H1 (cell line): ENCODE measurements at regions not wholly inside any gene's neighbourhood (a gene's known extent, or its start where the extent isn't known, plus 50 kb on each side); places are given as distances from the start of the nearest gene placed in this dataset.

ENCODE experiments used
- CTCF ChIA-PET: fragments of 300-600 bp; sonication (Branson Sonifier 250); formaldehyde crosslinking; loops from one replicate; lab custom pipeline; 2021; ENCODE audit not compliant: partially characterized antibody; lab: Charles Lee
- POLR2A ChIA-PET: fragments of 300-600 bp; sonication (Branson Sonifier 250); formaldehyde crosslinking; loops from one replicate; lab custom pipeline; 2021; ENCODE audit warnings: inconsistent platforms; ENCODE audit not compliant: partially characterized antibody; lab: Charles Lee
- DNase-seq, 2 experiments: peaks; one replicate each; pipeline versions ENCODE4 v3.0.0 to v3.0.0-alpha.2; 2010 to 2022; ENCODE audit warnings: low spot score in 2 of 2, low read depth in 1 of 2, mixed read lengths in 1 of 2
- FAIRE-seq: peaks from 2 replicates; lab custom pipeline; 2011; peaks lifted over from hg19 to GRCh38; lab: Jason Lieb, UNC
- H2AFZ ChIP-seq: 2 replicates; pipeline ENCODE4 v1.8.1; 2012; ENCODE audit warnings: low read length, inconsistent platforms
- H2AK5ac ChIP-seq: 2 replicates; pipeline ENCODE4 v1.6.1; 2013; ENCODE audit warnings: low read depth, low read length
- H2BK120ac ChIP-seq: replicated peaks from 2 replicates; pipeline ENCODE3; 2013; ENCODE audit warnings: low read depth, low read length, inconsistent platforms
- H2BK12ac ChIP-seq: 2 replicates; pipeline ENCODE4 v1.6.1; 2013; ENCODE audit warnings: low read depth, low read length
- H2BK15ac ChIP-seq: 2 replicates; pipeline ENCODE4 v1.6.1; 2013; ENCODE audit warnings: low read length
- H2BK20ac ChIP-seq: 2 replicates; pipeline ENCODE4 v1.6.1; 2013; ENCODE audit warnings: low read length
- H2BK5ac ChIP-seq: 2 replicates; pipeline ENCODE4 v1.6.1; 2013; ENCODE audit warnings: low read depth, low read length
- H3K14ac ChIP-seq: 2 replicates; pipeline ENCODE4 v1.6.1; 2013; ENCODE audit warnings: inconsistent platforms; ENCODE audit not compliant: insufficient read length
- H3K18ac ChIP-seq: 2 replicates; pipeline ENCODE4 v1.6.1; 2013; ENCODE audit warnings: low read length; ENCODE audit errors: extremely low read depth
- H3K23ac ChIP-seq: 2 replicates; pipeline ENCODE4 v1.6.1; 2013; ENCODE audit warnings: inconsistent platforms; ENCODE audit not compliant: insufficient read length
- H3K23me2 ChIP-seq: 2 replicates; pipeline ENCODE4 v1.6.1; 2013; ENCODE audit warnings: low read depth, low read length
- H3K27ac ChIP-seq: 2 replicates; pipeline ENCODE4 v1.6.1; 2011; ENCODE audit warnings: low read depth, low read length, inconsistent platforms
- H3K27me3 ChIP-seq, 4 experiments: replicated peaks in 1 of 4; 1 replicate in 1 of 4; 2 replicates in 3 of 4; pipeline versions ENCODE4 v1.6.1 to v1.8.1; 2011 to 2013; ENCODE audit warnings: low read length in 3 of 4, mild to moderate bottlenecking in 3 of 4, inconsistent platforms in 2 of 4, mixed read lengths in 2 of 4, moderate library complexity in 1 of 4; ENCODE audit not compliant: control insufficient read depth in 3 of 4, insufficient read depth in 3 of 4; ENCODE audit errors: extremely low read depth in 1 of 4
- H3K36me3 ChIP-seq, 4 experiments: 2 replicates each; pipeline versions ENCODE4 v1.6.1 to v1.8.1; 2011 to 2013; ENCODE audit warnings: mild to moderate bottlenecking in 4 of 4, low read length in 3 of 4, moderate library complexity in 2 of 4, control low read depth in 1 of 4, inconsistent platforms in 1 of 4; ENCODE audit not compliant: insufficient read depth in 4 of 4, control insufficient read depth in 2 of 4
- H3K4ac ChIP-seq: replicated peaks from 2 replicates; pipeline ENCODE3; 2013; ENCODE audit warnings: low read length, low read depth, mixed read lengths, inconsistent platforms; ENCODE audit not compliant: insufficient read length
- H3K4me1 ChIP-seq, 4 experiments: replicated peaks in 1 of 4; 1 replicate in 1 of 4; 2 replicates in 3 of 4; pipeline versions ENCODE4 v1.6.1 to v1.8.1; 2011 to 2013; ENCODE audit warnings: low read length in 3 of 4, inconsistent platforms in 2 of 4, mixed read lengths in 1 of 4; ENCODE audit not compliant: insufficient read depth in 4 of 4, control insufficient read depth in 3 of 4
- H3K4me2 ChIP-seq, 2 experiments: 2 replicates each; pipeline versions ENCODE4 v1.6.1 to v1.8.1; 2011 to 2013; ENCODE audit warnings: low read depth in 2 of 2, low read length in 2 of 2, control low read depth in 1 of 2, inconsistent platforms in 1 of 2, mild to moderate bottlenecking in 1 of 2; ENCODE audit not compliant: insufficient read depth in 1 of 2
- H3K4me3 ChIP-seq, 4 experiments: fragments of 200-600, 300-600 bp in 1 of 4; sonication (generic), shearing (Covaris generic), sonication (Bioruptor Twin) in 1 of 4; 2 replicates each; pipeline versions ENCODE4 v1.5.1 to v1.8.1; 2011 to 2016; ENCODE audit warnings: low read length in 4 of 4, low read depth in 3 of 4, control low read depth in 2 of 4, inconsistent platforms in 2 of 4, mild to moderate bottlenecking in 2 of 4, mixed read lengths in 1 of 4, moderate library complexity in 1 of 4; ENCODE audit not compliant: insufficient read depth in 2 of 4; ENCODE audit errors: extremely low read depth in 1 of 4
- H3K56ac ChIP-seq: replicated peaks from 2 replicates; pipeline ENCODE3; 2013; ENCODE audit warnings: low read depth, mild to moderate bottlenecking, mixed read lengths, low read length, inconsistent platforms; ENCODE audit not compliant: insufficient read length
- H3K79me1 ChIP-seq: 2 replicates; pipeline ENCODE4 v1.6.1; 2013; ENCODE audit warnings: low read depth, low read length, control low read depth
- H3K79me2 ChIP-seq, 2 experiments: 2 replicates each; pipeline versions ENCODE4 v1.6.1 to v1.8.1; 2012 to 2013; ENCODE audit warnings: low read length in 2 of 2, mild to moderate bottlenecking in 2 of 2, inconsistent platforms in 1 of 2; ENCODE audit not compliant: insufficient read depth in 2 of 2, control insufficient read depth in 1 of 2
- H3K9ac ChIP-seq, 4 experiments: replicated peaks in 1 of 4; 1 replicate in 1 of 4; 2 replicates in 3 of 4; pipeline versions ENCODE4 v1.6.1 to v1.8.1; 2011 to 2013; ENCODE audit warnings: low read depth in 3 of 4, low read length in 3 of 4, control low read depth in 2 of 4, mild to moderate bottlenecking in 2 of 4, moderate library complexity in 2 of 4, inconsistent platforms in 1 of 4; ENCODE audit errors: extremely low read depth in 1 of 4
- H3K9me3 ChIP-seq, 2 experiments: 2 replicates each; pipeline versions ENCODE4 v1.6.1 to v1.8.1; 2012 to 2013; ENCODE audit warnings: mild to moderate bottlenecking in 2 of 2, moderate library complexity in 2 of 2, control low read depth in 1 of 2, inconsistent platforms in 1 of 2, low read depth in 1 of 2, low read length in 1 of 2, mixed read lengths in 1 of 2; ENCODE audit not compliant: insufficient read depth in 2 of 2
- H4K20me1 ChIP-seq, 2 experiments: replicated peaks in 1 of 2; 2 replicates each; pipeline versions ENCODE3 to v1.8.1; 2011 to 2013; ENCODE audit warnings: inconsistent platforms in 2 of 2, low read length in 2 of 2, mild to moderate bottlenecking in 1 of 2; ENCODE audit not compliant: insufficient read depth in 2 of 2, control insufficient read depth in 1 of 2
- H4K5ac ChIP-seq: 2 replicates; pipeline ENCODE4 v1.6.1; 2013; ENCODE audit warnings: low read length, low read depth, mixed read lengths, inconsistent platforms; ENCODE audit not compliant: insufficient read length
- H4K8ac ChIP-seq: 2 replicates; pipeline ENCODE4 v1.8.0; 2013; ENCODE audit warnings: mild to moderate bottlenecking, moderate library complexity, low read length, inconsistent platforms; ENCODE audit not compliant: insufficient read depth; ENCODE audit errors: extremely low read depth
- H4K91ac ChIP-seq: replicated peaks from 2 replicates; pipeline ENCODE3; 2013; ENCODE audit warnings: low read length, mixed read lengths, inconsistent platforms; ENCODE audit not compliant: insufficient read length
- BACH1 ChIP-seq: IDR thresholded peaks from 2 replicates; pipeline ENCODE4 v1.6.1; 2012; ENCODE audit warnings: low read length, improper control_type of control experiment
- CREB1 ChIP-seq: IDR thresholded peaks from 2 replicates; pipeline ENCODE4 v1.6.1; 2012; ENCODE audit warnings: inconsistent platforms
- CTBP2 ChIP-seq: IDR thresholded peaks from 2 replicates; pipeline ENCODE4 v1.7.0; 2011; ENCODE audit warnings: borderline replicate concordance, mild to moderate bottlenecking, moderate library complexity, mixed read lengths, low read length; ENCODE audit not compliant: insufficient read depth, insufficient read length
- EGR1 ChIP-seq: IDR thresholded peaks from 2 replicates; pipeline ENCODE4 v1.6.1; 2011; ENCODE audit warnings: low read depth, low read length, borderline replicate concordance
- HDAC6 ChIP-seq: IDR thresholded peaks from one replicate; pipeline ENCODE4 v1.7.1; 2012; ENCODE audit warnings: low read depth, mild to moderate bottlenecking, inconsistent platforms, low read length, moderate library complexity
- MAFK ChIP-seq: IDR thresholded peaks from 2 replicates; pipeline ENCODE4 v1.6.1; 2012; ENCODE audit warnings: low read depth, mild to moderate bottlenecking, improper control_type of control experiment, low read length
- POLR2A ChIP-seq, 2 experiments: IDR thresholded peaks; 1 replicate in 1 of 2; 2 replicates in 1 of 2; pipeline ENCODE4 v1.6.1; 2011; ENCODE audit warnings: low read depth in 2 of 2, low read length in 2 of 2, mild to moderate bottlenecking in 2 of 2; ENCODE audit errors: control extremely low read depth in 1 of 2
- POU5F1 ChIP-seq: IDR thresholded peaks from 2 replicates; pipeline ENCODE4 v1.6.1; 2011; ENCODE audit warnings: low read depth, mild to moderate bottlenecking, low read length, moderate library complexity
- RXRA ChIP-seq: IDR thresholded peaks from 2 replicates; pipeline ENCODE4 v1.6.1; 2011; ENCODE audit warnings: low read depth, mild to moderate bottlenecking, low read length, moderate library complexity; ENCODE audit not compliant: insufficient read depth
- SRF ChIP-seq: IDR thresholded peaks from 2 replicates; pipeline ENCODE4 v1.6.1; 2011; ENCODE audit warnings: mild to moderate bottlenecking, low read depth, low read length, moderate library complexity
- SUZ12 ChIP-seq: fragments of 200-600 bp; sonication (generic); IDR thresholded peaks from 2 replicates; pipeline ENCODE4 v1.6.1; 2012; ENCODE audit warnings: mild to moderate bottlenecking, inconsistent platforms, low read length, moderate library complexity, mixed read lengths
- TAF1 ChIP-seq: IDR thresholded peaks from 2 replicates; pipeline ENCODE4 v1.6.1; 2011; ENCODE audit warnings: mild to moderate bottlenecking, low read depth, low read length
- TAF7 ChIP-seq: optimal IDR thresholded peaks from 2 replicates; pipeline ENCODE3; 2011; ENCODE audit warnings: low read depth, mild to moderate bottlenecking, inconsistent platforms, low read length, moderate library complexity, borderline replicate concordance
- TEAD4 ChIP-seq: IDR thresholded peaks from 2 replicates; pipeline ENCODE4 v1.6.1; 2012; ENCODE audit warnings: low read depth, low read length, inconsistent platforms, mixed read lengths
- YY1 ChIP-seq: IDR thresholded peaks from 2 replicates; pipeline ENCODE4 v1.6.1; 2011; ENCODE audit warnings: low read depth, mild to moderate bottlenecking, low read length
- WGBS, 2 experiments: shearing (Covaris generic) in 1 of 2; methylation state at CpG; one replicate each; pipeline versions ENCODE4 v1.1.6 to v1.1.7; 2013 to 2015; ENCODE audit warnings: low lambda C conversion rate in 2 of 2, mixed read lengths in 2 of 2, inconsistent platforms in 1 of 2, low coverage in 1 of 2, missing lambda C conversion rate in 1 of 2; ENCODE audit not compliant: insufficient replicate concordance in 2 of 2, insufficient coverage in 1 of 2, insufficient read length in 1 of 2; ENCODE audit errors: extremely low coverage in 1 of 2, missing lambda C conversion rate in 1 of 2; 5-methylcytosine and 5-hydroxymethylcytosine counted together
- TF ChIP-seq, protein P1 (sequence below): IDR thresholded peaks from 2 replicates; pipeline ENCODE4 v1.6.1; 2012; ENCODE audit warnings: low read length, inconsistent platforms

DNA sequence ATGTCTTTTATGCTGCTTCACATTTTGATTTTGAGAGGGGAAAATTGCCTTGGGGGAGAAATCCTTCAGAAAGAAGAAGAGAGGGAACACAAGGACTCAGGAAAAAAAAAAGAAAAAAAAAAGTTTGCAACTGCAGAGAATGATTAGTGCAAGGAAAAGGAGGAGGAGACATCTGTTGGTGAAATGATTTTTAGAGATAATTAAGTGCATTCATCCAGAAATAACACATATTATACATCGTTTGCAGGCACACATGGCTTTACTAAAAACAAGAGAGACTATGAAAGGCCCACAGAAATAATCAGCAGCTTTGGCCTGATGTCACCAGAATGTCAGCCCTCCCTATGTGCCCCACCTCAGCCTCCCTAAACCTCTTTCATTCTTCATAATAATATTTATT lies 1058.2 kb downstream of the PCDH9 start:
- CTCF ChIA-PET, result no interaction called here
- H3K79me1 ChIP-seq, result no peaks in the 10 kb centered on the region
- no peak overlapping the region for H2AFZ ChIP-seq
- no peak overlapping the region for H4K91ac ChIP-seq
- no peak overlapping the region for H4K5ac ChIP-seq
- H3K9ac ChIP-seq, result no peak overlapping the region
- no peak overlapping the region for H2BK5ac ChIP-seq
- H3K4me2 ChIP-seq, result no peak overlapping the region
- POLR2A ChIA-PET, result no interaction called here
- H3K36me3 ChIP-seq, result no peaks in the 10 kb centered on the region
- H2BK120ac ChIP-seq, result no peak overlapping the region
- no peaks in the 10 kb centered on the region for H3K9me3 ChIP-seq
- no peak overlapping the region for H2BK20ac ChIP-seq
- H4K8ac ChIP-seq, result no peak overlapping the region
- no peak overlapping the region for H3K18ac ChIP-seq
- no peak overlapping the region for H3K23ac ChIP-seq
- no peaks in the 10 kb centered on the region for H3K23me2 ChIP-seq
- no peaks in the 10 kb centered on the region for H4K20me1 ChIP-seq
- no peak for DNase-seq
- FAIRE-seq, result no peak
- no peak overlapping the region for H3K4ac ChIP-seq
- H2BK12ac ChIP-seq, result no peak overlapping the region
- H2BK15ac ChIP-seq, result no peak overlapping the region
- no peak overlapping the region for H2AK5ac ChIP-seq
- no peak overlapping the region for H3K4me3 ChIP-seq
- WGBS, 2 experiments, result 100% methylated on average over 1 of the region's 1 CpG; no CpG with 5 or more reads in 1 of the 2 experiments
- H3K27ac ChIP-seq, result no peak overlapping the region
- H3K56ac ChIP-seq, result no peak overlapping the region
- H3K27me3 ChIP-seq, result no peaks in the 10 kb centered on the region
- no peaks in the 10 kb centered on the region for H3K4me1 ChIP-seq
- H3K14ac ChIP-seq, result no peak overlapping the region
- H3K79me2 ChIP-seq, result no peaks in the 10 kb centered on the region
- TF ChIP-seq SRF (no peak), TAF1 (no peak), EGR1 (no peak), SUZ12 (no peak), YY1 (no peak), CTBP2 (no peak), POLR2A (IDR thresholded peaks at IDR 0.05; ENCODE audit: control extremely low read depth in 1 of 2, low read depth in 2 of 2, low read length in 2 of 2) (no peak), TAF7 (no peak), TEAD4 (no peak), CREB1 (no peak), MAFK (no peak), RXRA (no peak), BACH1 (no peak), POU5F1 (no peak), HDAC6 (no peak)
- TF ChIP-seq, protein P1, sequence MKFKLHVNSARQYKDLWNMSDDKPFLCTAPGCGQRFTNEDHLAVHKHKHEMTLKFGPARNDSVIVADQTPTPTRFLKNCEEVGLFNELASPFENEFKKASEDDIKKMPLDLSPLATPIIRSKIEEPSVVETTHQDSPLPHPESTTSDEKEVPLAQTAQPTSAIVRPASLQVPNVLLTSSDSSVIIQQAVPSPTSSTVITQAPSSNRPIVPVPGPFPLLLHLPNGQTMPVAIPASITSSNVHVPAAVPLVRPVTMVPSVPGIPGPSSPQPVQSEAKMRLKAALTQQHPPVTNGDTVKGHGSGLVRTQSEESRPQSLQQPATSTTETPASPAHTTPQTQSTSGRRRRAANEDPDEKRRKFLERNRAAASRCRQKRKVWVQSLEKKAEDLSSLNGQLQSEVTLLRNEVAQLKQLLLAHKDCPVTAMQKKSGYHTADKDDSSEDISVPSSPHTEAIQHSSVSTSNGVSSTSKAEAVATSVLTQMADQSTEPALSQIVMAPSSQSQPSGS, result no peak
